NCI-H1417 treated with DMSO at 0.1 percent for 48 hours (cell line): ENCODE measurements at regions not wholly inside any gene's neighbourhood (a gene's known extent, or its start where the extent isn't known, plus 50 kb on each side); places are given as distances from the start of the nearest gene placed in this dataset.

Source experiments
- DNase-seq: peaks from one replicate; lab custom pipeline; 2025; lab: John Stamatoyannopoulos, UW

DNA sequence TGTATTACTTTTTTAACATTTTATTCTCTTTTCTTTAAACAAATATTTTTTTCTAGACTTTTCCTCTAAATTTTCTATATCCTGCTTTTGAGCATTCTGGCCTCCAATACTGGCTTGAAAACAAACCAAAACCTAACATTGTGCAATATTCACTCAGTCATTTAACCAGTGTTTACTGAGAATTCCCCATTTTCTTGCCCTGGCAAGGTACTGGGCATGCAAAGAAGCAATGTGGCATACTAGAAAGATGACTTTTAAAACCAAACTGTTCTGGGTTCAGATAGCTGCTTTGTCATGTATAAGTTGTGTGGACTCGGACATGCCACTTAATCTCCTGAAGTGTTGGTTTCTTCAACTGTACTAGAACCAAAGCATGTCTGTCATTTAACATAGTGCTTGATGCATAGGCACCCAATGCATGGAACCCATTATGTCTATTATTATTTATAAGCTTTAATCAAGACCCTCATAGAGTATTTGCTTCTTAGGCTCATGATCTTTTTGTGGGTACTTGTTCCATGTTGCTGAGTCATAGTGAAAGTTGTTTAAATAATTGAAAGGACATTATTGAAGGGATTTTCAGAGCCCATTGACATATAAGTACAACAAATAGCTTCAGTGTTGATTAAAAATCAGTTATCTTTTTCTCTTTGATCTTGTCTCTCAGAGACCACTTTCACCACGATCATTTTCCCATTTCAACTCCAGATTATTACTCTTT lies 185.4 kb upstream of the OSR1 start:
- DNase-seq, result no peak

- DNase-seq, result no peak
These were observed 184.6 kb upstream of the OSR1 start for GRCh38 chr2:19542796-19543662.

DNA sequence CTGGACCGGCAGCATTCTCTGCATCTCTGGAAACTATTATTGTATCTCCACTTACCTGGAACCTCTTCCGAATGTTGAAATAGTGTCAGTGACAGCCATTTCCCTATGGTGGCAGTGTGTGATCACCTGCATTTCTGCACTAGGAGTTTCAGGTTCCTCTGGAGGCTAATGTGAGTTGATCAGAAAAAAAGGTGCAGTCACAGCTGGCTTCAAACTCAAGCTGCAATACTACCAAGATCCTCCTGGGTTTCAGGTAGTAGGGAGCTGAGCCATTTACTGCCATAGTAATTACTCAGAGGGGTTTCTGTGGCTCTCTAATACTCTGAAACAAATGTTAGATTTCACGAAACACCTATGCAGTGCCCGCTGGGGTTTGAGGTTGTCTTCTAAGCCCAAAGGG lies 183.5 kb upstream of the OSR1 start:
- DNase-seq, result no peak

DNA sequence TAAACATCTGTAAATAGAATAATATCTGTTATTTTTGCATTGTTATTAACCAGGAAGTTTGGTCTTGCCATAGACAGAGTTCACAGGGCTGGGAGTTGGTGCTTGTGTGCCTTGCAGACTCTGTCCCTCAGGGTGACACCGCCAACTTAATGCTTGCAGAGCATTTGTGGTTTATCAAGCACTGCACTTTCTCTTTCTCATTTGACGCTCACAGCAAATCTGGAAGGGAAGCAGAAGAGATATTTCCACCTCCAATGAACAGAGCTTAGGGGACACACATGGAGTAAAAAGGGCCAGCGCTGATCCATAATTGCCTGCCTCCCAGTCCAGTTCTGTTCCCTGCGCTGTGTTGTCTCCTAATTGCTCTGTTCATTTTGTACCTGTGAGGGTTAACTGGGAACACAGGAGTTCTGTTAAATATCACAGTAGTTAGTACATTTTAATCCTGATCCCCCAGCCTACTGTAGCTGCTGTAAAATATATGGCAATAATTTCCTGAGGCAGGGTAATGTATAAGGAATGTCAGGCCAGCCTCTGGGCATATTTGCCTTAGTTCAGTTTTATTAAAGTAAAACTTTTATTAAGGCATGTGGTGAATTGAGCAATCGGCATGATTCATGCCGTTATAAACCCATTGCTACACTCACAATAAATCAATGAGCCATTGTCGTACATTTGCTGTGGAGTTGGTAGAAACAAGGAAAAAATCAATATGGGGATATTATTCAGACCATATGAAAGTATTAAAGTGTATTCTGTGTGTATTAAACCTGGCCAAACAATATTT lies 182.5 kb upstream of the OSR1 start:
- DNase-seq, result no peak

DNA sequence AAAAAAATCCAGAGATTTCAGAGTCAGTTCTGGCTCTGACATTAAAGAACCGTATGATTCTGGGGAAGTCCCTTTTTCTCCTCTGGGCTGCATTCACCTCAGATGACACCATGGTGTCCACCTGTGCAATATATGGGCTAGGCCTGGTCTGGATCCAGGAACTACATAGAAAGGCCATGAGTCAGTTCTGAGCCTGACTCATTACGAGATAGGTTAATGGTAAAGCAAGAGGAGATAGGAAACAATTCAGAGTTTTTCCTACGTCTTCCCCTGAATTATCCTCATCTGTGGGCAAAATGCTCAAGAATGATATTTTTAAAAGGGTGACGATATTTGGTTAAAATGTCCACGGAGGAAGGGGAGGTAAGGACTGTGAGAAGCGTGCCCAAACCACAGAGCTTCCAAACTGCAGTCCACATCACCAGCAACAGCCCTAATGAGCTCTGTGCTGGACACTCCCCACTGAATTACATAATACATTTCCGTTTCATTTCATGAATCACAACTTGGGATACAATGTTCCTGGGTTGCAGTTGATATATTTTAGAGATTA lies 180.1 kb upstream of the OSR1 start:
- no peak for DNase-seq

- no peak for DNase-seq
These were observed 177.7 kb upstream of the OSR1 start for GRCh38 chr2:19536136-19536535.

- DNase-seq, result no peak
These were observed 174.2 kb upstream of the OSR1 start for GRCh38 chr2:19532547-19533196.

DNA sequence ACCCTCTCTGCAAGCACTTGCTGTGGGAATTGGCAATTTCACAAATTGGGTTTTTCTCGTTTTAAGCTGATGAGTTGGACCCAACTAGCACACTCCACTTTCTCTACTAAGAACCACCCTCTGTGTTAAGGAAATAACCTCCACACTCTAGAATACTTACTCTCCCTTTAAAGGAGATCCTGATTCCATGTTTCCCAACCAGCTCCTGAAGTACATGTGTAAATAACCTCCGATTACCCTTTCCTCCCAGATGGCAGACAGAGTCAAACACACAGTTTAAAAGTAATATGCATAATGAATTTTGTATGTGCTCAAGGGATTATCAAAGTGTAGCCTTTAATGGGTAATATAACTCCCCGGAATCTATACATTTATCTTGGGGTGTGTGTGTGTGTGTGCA lies 171.3 kb upstream of the OSR1 start:
- no peak for DNase-seq

DNA sequence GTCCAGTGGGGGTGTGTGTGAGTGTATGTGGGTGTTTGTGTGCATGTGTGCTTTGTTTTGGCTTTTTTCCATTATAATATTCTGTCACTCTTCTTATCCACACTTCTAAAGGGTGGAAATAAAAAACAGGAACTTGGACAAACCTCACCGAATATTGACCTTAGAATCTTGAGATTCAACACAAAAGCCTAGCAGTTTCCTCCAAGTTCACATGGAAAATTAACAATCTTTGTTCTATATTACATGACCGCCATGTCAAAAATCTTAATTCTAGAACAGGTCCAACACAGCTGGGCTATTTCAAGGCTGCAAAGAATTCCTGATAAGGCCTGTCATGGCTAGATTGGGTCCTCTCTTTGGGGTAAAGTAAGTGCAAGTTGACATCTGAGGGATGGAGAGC lies 169.3 kb upstream of the OSR1 start:
- DNase-seq, result no peak

DNA sequence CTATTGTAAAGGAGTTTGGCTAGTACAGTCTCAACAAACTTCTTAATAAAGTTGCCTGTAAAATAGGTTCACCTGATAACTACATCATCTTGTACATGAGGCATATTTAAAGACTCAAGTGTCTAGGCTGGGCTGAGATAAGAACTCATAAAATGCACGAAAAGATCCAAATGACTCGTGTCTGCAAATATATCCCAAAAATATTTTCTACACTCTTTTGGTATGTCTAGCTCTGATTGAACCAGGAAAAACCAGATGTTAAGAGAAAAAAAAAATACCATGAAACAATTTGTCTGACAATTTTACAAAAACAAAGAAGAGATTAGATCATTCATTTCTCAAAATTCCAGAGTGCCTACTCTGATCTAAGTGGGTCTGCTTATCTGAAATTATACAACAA lies 166.9 kb upstream of the OSR1 start:
- DNase-seq, result no peak

DNA sequence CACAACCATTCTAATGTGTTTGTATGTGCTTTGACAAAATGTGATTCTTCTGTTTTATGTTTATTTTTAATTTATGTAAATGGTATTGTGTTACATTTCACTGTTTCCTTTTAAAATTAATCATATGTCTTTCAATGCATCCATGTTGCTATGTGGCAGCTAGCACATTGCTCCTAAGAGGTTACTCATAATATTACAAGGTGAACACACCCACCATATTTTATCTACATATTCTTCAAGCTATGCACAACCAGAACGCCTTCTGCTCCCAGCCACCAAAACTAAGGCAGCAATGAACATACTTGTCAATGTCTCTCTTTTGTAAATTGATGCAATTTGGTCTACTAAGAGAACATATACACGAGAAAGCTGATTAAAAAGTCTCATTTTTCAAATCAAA lies 160.6 kb upstream of the OSR1 start:
- no peak for DNase-seq

- no peak for DNase-seq
These were observed 148.7 kb upstream of the OSR1 start for GRCh38 chr2:19507137-19507536.

GRCh38 chr2:19505199-19506136 lies 147.0 kb upstream of the OSR1 start:
- no peak for DNase-seq

DNA sequence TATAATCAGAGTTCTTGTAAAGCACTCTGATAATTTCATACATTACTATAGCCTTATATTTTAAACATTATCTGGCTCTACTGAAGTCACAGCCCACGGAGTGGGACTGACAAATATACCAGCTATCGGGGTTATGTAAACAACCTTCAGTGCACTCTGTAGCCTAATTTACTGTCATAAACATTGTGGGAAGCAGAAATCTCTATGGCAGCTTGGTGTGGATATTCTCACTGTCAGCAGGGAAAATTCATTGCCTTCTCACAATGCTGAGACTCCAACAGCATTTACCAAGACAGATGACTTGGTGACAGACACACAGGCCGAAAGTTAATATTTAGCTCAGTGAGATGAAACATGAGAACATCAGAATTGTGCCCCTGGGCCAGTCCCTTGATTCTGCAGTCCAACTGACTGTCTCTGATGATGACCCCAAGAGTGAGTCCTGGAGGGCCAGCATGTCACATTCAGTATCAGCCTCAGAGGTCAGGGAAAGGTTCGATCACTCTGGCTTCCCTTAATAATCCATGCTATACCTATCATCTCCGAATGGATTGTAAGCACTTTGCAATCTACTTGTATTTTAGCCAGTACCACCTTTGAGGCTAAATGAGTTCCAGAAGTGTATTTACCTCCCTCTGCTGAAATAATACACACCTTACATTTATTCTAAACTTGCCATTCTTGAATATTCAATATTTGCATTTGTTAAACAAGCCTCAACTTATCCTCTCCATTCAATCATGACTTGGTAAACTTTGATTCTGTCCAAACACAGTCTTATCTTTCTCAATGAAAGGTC lies 146.2 kb upstream of the OSR1 start:
- no peak for DNase-seq

- DNase-seq, result no peak
These were observed 145.5 kb upstream of the OSR1 start for GRCh38 chr2:19503915-19504314.

DNA sequence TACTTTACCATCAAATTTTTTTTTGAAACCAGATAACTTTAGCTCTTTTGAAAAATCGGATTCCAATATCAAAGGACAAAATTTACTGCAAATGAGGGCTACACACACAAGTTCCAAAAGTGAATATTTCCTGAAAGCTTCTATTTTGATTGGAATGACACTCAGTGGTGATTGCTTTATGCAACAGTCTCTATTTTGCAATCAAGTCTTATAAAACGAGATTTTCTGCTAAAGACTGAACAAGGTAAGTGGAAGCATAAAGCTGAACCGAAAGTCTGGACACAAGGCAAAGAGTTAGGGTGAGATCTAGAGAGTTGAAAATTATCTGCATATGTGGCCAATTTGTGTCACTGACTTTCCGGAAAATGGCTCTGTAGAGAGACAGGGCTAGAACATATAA lies 145.0 kb upstream of the OSR1 start:
- no peak for DNase-seq

DNA sequence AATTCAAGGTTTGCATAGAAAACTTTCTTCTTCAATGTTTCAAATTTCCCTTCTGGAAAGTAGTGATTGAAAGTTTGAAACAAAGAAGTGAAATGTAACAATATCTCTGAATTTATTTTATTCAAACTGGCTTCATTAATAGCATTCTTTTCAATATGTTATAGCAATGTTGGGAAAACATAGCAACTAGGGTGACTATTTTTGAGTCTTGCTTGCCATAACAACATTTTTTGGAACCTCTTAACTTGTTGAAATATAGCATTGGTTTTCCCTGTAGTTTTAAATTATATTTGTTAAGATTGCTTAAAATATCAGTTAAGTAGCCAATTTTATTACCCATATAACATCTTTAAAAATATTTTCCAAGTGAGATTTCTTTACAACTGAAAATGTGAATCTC lies 141.7 kb upstream of the OSR1 start:
- no peak for DNase-seq

GRCh38 chr2:19496646-19497045 lies 138.2 kb upstream of the OSR1 start:
- DNase-seq, result no peak

- DNase-seq, result no peak
These were observed 135.8 kb upstream of the OSR1 start for GRCh38 chr2:19494241-19494640.

DNA sequence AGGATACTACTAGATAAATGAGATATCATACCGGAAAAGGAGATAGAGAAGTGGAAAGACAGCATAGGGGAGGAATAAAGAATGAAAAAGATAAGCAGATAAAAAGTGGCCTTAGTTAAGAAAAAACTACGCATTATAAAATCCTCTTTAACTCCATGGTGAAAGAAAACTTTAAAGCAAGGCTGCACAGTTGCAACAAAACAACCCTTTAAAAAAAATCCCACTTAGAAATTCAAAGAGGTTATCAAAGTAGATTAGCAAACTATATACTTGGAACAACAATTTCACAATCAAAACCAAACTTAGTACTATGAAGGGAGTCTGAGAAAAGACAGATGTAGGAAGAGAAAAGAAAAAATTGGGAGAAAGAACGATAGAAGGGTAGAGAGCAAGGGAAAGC lies 133.4 kb upstream of the OSR1 start:
- no peak for DNase-seq
